Naive thymus-derived CD4-positive, alpha-beta T cell (primary cell): ENCODE measurements at regions not wholly inside any gene's neighbourhood (a gene's known extent, or its start where the extent isn't known, plus 50 kb on each side); places are given as distances from the start of the nearest gene placed in this dataset.
A peak's percentile ranks its signal among the peaks of the same experiment; 100 is the strongest.

Source experiments
- ATAC-seq: fragments of 150-1000 bp; cut with Tn5 transposase; 2 replicates; pipeline ENCODE4 v1.10.0; 2021; ENCODE audit warnings: mild to moderate bottlenecking, moderate library complexity
- CTCF ChIA-PET: fragments of 350-600 bp; sonication (Branson Sonifier 250); formaldehyde crosslinking; loops from one replicate; lab custom pipeline; 2021; ENCODE audit warnings: antibody characterized with exemption; lab: Charles Lee
- POLR2A ChIA-PET: fragments of 350-600 bp; sonication (Branson Sonifier 250); formaldehyde crosslinking; loops from one replicate; lab custom pipeline; 2021; ENCODE audit warnings: antibody characterized with exemption, inconsistent platforms; lab: Charles Lee
- DNase-seq, 9 donors: peaks; one replicate each; pipeline versions ENCODE4 v3.0.0 to v3.0.0-alpha.2; 2020 to 2022; ENCODE audit warnings: mixed read lengths in 1 of 9
- H3K27ac ChIP-seq: one replicate; pipeline ENCODE4 v1.7.0; 2013; ENCODE audit warnings: mild to moderate bottlenecking, low read depth, low read length, moderate library complexity
- H3K27me3 ChIP-seq, 2 donors: one replicate each; pipeline ENCODE4 v1.7.0; 2013; ENCODE audit warnings: low read length in 2 of 2, mild to moderate bottlenecking in 2 of 2, moderate library complexity in 2 of 2; ENCODE audit not compliant: control insufficient read depth in 2 of 2, insufficient read depth in 2 of 2
- H3K36me3 ChIP-seq, 3 experiments: 1 replicate in 2 of 3; 2 replicates in 1 of 3; pipeline ENCODE4 v1.7.0; 2013; ENCODE audit warnings: low read length in 3 of 3, mild to moderate bottlenecking in 3 of 3, moderate library complexity in 1 of 3; ENCODE audit not compliant: insufficient read depth in 3 of 3, control insufficient read depth in 2 of 3
- H3K4me1 ChIP-seq, 2 donors: one replicate each; pipeline ENCODE4 v1.7.0; 2013; ENCODE audit warnings: low read length in 2 of 2, mild to moderate bottlenecking in 2 of 2, moderate library complexity in 1 of 2; ENCODE audit not compliant: control insufficient read depth in 2 of 2, insufficient read depth in 2 of 2
- H3K4me3 ChIP-seq: 2 replicates; pipeline ENCODE4 v1.7.0; 2013; ENCODE audit warnings: mild to moderate bottlenecking, low read length
- H3K9me3 ChIP-seq, 3 experiments: 1 replicate in 2 of 3; 2 replicates in 1 of 3; pipeline ENCODE4 v1.7.0; 2013; ENCODE audit warnings: low read length in 3 of 3; ENCODE audit not compliant: control insufficient read depth in 2 of 3
- H3K27ac Mint-ChIP-seq, 9 donors: one replicate each; pipeline ENCODE4 v1.8.0; 2020 to 2022; ENCODE audit warnings: mixed read lengths in 9 of 9, mild to moderate bottlenecking in 8 of 9, moderate library complexity in 5 of 9, inconsistent platforms in 2 of 9
- H3K27me3 Mint-ChIP-seq, 5 donors: one replicate each; pipeline ENCODE4 v1.8.0; 2021 to 2022; ENCODE audit warnings: mixed read lengths in 5 of 5, mild to moderate bottlenecking in 1 of 5
- H3K36me3 Mint-ChIP-seq, 5 donors: one replicate each; pipeline ENCODE4 v1.8.0; 2020 to 2022; ENCODE audit warnings: mixed read lengths in 5 of 5, mild to moderate bottlenecking in 3 of 5, inconsistent platforms in 1 of 5
- H3K4me1 Mint-ChIP-seq, 7 donors: one replicate each; pipeline ENCODE4 v1.8.0; 2020 to 2022; ENCODE audit warnings: mixed read lengths in 7 of 7, mild to moderate bottlenecking in 3 of 7, inconsistent platforms in 1 of 7
- H3K4me3 Mint-ChIP-seq, 10 donors: one replicate each; pipeline ENCODE4 v1.8.0; 2020 to 2022; ENCODE audit warnings: mild to moderate bottlenecking in 10 of 10, mixed read lengths in 10 of 10, moderate library complexity in 6 of 10, inconsistent platforms in 2 of 10
- H3K9me3 Mint-ChIP-seq, 11 donors: one replicate each; pipeline ENCODE4 v1.8.0; 2020 to 2022; ENCODE audit warnings: mixed read lengths in 11 of 11, mild to moderate bottlenecking in 4 of 11, inconsistent platforms in 1 of 11, moderate library complexity in 1 of 11
- intact Hi-C, 2 donors: fragments of 100-400 bp; cut with micrococcal nuclease; formaldehyde crosslinking; loops; one replicate each; pipeline ENCODE4 v1.15.1; 2023

- H3K36me3 ChIP-seq: no peaks in the 10 kb centered on the region
- no peaks in the 10 kb centered on the region for H3K4me1 Mint-ChIP-seq
- no peak for ATAC-seq
- no peak overlapping the region for H3K4me3 Mint-ChIP-seq
- H3K27ac ChIP-seq: no peak overlapping the region
- H3K4me1 ChIP-seq: no peaks in the 10 kb centered on the region
- no peak overlapping the region for H3K4me3 ChIP-seq
- no peaks in the 10 kb centered on the region for H3K9me3 ChIP-seq
- peaks cover 0 to 11% (median 2%) of the 10 kb centered on the region in 11 donors for H3K9me3 Mint-ChIP-seq
- no peaks in the 10 kb centered on the region for H3K27me3 Mint-ChIP-seq
- no peaks in the 10 kb centered on the region for H3K36me3 Mint-ChIP-seq
- H3K27ac Mint-ChIP-seq: no peak overlapping the region
- POLR2A ChIA-PET: no interaction called here
- H3K27me3 ChIP-seq: no peaks in the 10 kb centered on the region
- no peak for DNase-seq
- intact Hi-C loops: no loop called here
- CTCF ChIA-PET: no interaction called here
Observed at GRCh38 chr4:126354784-126355183, 1040.0 kb downstream of the FAT4 start.

DNA sequence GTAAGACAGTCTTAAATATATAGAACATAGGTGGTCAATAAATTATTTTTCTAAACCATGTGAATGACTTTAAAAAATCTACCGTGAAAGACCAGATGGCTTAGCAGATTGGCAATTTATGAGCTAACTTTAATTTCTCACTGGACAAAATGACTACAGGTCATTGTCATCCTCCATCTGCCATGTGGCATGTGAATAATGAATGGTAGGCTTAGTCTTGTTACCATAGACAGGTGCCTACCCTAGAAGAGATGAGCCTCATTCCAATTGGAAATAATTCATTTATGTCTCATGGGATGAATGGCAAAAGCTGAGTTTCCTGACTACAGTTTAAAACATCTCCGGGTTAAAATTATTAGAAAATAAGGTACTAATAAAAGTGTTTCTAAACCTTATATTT is 1043.3 kb downstream of the FAT4 start:
- no peaks in the 10 kb centered on the region for H3K4me1 Mint-ChIP-seq
- Histone ChIP-seq H3K27me3 (no peaks in the 10 kb centered on the region), H3K36me3 (no peaks in the 10 kb centered on the region), H3K9me3 (no peaks in the 10 kb centered on the region), H3K27ac (no peak overlapping the region), H3K4me1 (no peaks in the 10 kb centered on the region), H3K4me3 (no peak overlapping the region)
- no peaks in the 10 kb centered on the region for H3K36me3 Mint-ChIP-seq
- DNase-seq (no peak), ATAC-seq (no peak)
- intact Hi-C loops: no loop called here
- CTCF ChIA-PET: no interaction called here
- H3K4me3 Mint-ChIP-seq: no peak overlapping the region
- POLR2A ChIA-PET: no interaction called here
- H3K27ac Mint-ChIP-seq: no peak overlapping the region
- H3K9me3 Mint-ChIP-seq: peaks cover 0 to 7% (median 0%) of the 10 kb centered on the region in 11 donors
- no peaks in the 10 kb centered on the region for H3K27me3 Mint-ChIP-seq

GRCh38 chr4:126361287-126361686 is 1046.5 kb downstream of the FAT4 start:
- no peaks in the 10 kb centered on the region for H3K27me3 Mint-ChIP-seq
- H3K4me3 Mint-ChIP-seq: no peak overlapping the region
- ChIA-PET CTCF (no interaction called here), POLR2A (no interaction called here)
- ATAC-seq (no peak), DNase-seq (no peak)
- Histone ChIP-seq H3K27ac (no peak overlapping the region), H3K4me1 (no peaks in the 10 kb centered on the region), H3K9me3 (no peaks in the 10 kb centered on the region), H3K36me3 (no peaks in the 10 kb centered on the region), H3K4me3 (no peak overlapping the region), H3K27me3 (no peaks in the 10 kb centered on the region)
- peak overlapping the region in 1 of 9 donors; percentile 71 for H3K27ac Mint-ChIP-seq
- no peaks in the 10 kb centered on the region for H3K4me1 Mint-ChIP-seq
- peaks cover 0 to 12% (median 4%) of the 10 kb centered on the region in 11 donors for H3K9me3 Mint-ChIP-seq
- no peaks in the 10 kb centered on the region for H3K36me3 Mint-ChIP-seq
- intact Hi-C loops: no loop called here

- Histone ChIP-seq H3K4me3 (no peak overlapping the region), H3K27me3 (no peaks in the 10 kb centered on the region), H3K27ac (no peak overlapping the region), H3K4me1 (no peaks in the 10 kb centered on the region), H3K36me3 (no peaks in the 10 kb centered on the region), H3K9me3 (no peaks in the 10 kb centered on the region)
- intact Hi-C loops: no loop called here
- Mint-ChIP-seq H3K27ac (no peak overlapping the region), H3K36me3 (no peaks in the 10 kb centered on the region), H3K9me3 (peaks cover 0 to 12% (median 5%) of the 10 kb centered on the region in 11 donors), H3K4me1 (no peaks in the 10 kb centered on the region), H3K4me3 (no peak overlapping the region), H3K27me3 (no peaks in the 10 kb centered on the region)
- DNase-seq: no peak
- no peak for ATAC-seq
- ChIA-PET POLR2A (no interaction called here), CTCF (no interaction called here)
Observed at GRCh38 chr4:126364311-126364911, 1049.7 kb downstream of the FAT4 start.

GRCh38 chr4:126369076-126369475 is 1054.3 kb downstream of the FAT4 start:
- Mint-ChIP-seq H3K36me3 (no peaks in the 10 kb centered on the region), H3K4me3 (no peak overlapping the region), H3K27ac (no peak overlapping the region), H3K9me3 (peaks cover 0 to 22% (median 5%) of the 10 kb centered on the region in 11 donors), H3K4me1 (no peaks in the 10 kb centered on the region), H3K27me3 (no peaks in the 10 kb centered on the region)
- DNase-seq: no peak
- intact Hi-C loops: no loop called here
- Histone ChIP-seq H3K4me3 (no peak overlapping the region), H3K27ac (no peak overlapping the region), H3K27me3 (no peaks in the 10 kb centered on the region), H3K4me1 (no peaks in the 10 kb centered on the region), H3K36me3 (no peaks in the 10 kb centered on the region), H3K9me3 (no peaks in the 10 kb centered on the region)
- ATAC-seq: no peak
- ChIA-PET CTCF (no interaction called here), POLR2A (no interaction called here)

DNA sequence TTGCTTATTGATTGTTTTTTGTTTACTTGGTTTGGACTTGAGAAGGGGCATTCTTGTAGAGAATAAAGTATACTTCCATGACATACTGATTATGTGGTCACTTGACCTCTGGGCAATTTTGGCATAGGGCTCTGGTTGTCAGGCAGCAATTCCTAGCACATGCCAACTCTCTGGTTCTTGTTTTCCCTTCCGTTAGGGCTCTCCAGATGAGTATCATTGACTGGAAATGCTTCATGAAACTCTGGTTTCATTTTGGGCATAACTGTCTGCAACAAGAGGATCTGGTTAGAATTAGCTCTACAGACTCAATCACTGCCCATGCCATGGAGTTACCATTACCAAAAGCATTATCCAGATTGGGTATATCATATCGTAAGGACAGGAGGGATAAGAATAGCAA is 1057.9 kb downstream of the FAT4 start:
- no peaks in the 10 kb centered on the region for H3K27me3 ChIP-seq
- no peak overlapping the region for H3K27ac Mint-ChIP-seq
- DNase-seq: no peak
- no peak for ATAC-seq
- no peaks in the 10 kb centered on the region for H3K36me3 Mint-ChIP-seq
- H3K4me1 Mint-ChIP-seq: no peaks in the 10 kb centered on the region
- no peak overlapping the region for H3K27ac ChIP-seq
- no peaks in the 10 kb centered on the region for H3K27me3 Mint-ChIP-seq
- ChIA-PET POLR2A (no interaction called here), CTCF (no interaction called here)
- no peaks in the 10 kb centered on the region for H3K36me3 ChIP-seq
- H3K4me3 ChIP-seq: no peak overlapping the region
- peaks cover 0 to 20% (median 4%) of the 10 kb centered on the region in 11 donors for H3K9me3 Mint-ChIP-seq
- no peaks in the 10 kb centered on the region for H3K9me3 ChIP-seq
- no peak overlapping the region for H3K4me3 Mint-ChIP-seq
- intact Hi-C loops: no loop called here
- H3K4me1 ChIP-seq: no peaks in the 10 kb centered on the region

DNA sequence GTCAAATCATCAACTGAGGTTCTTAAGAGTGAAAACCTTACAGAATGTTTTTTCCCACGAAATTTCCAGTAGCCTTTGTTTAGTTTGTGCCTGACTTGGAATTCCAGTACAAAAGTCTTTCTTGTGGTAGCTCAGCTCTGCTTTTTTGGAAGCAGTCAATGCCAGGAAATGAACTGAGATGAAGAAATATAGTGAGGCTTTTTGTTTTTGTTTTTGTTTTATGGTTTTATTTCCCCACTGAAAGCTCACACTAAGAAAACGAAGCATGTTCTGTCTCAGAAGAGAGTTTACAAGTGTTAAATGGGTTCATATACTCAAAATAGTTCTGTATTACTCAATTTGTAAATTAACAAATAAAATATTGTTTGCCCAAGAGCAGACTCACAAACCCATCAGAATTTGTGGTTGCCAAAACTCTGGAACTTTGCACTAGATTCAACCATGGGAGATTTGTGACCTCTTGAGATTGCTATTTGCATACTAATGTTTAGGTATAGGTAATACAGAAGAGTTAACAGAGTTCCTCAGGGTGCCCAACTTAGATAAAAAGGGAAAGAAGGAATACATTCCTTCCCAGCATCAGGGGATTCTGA is 1060.8 kb downstream of the FAT4 start:
- ATAC-seq (no peak), DNase-seq (no peak)
- intact Hi-C loops: no loop called here
- H3K4me1 Mint-ChIP-seq: no peaks in the 10 kb centered on the region
- ChIA-PET CTCF (no interaction called here), POLR2A (no interaction called here)
- H3K4me3 Mint-ChIP-seq: no peak overlapping the region
- H3K27me3 ChIP-seq: no peaks in the 10 kb centered on the region
- no peaks in the 10 kb centered on the region for H3K4me1 ChIP-seq
- no peaks in the 10 kb centered on the region for H3K36me3 ChIP-seq
- no peaks in the 10 kb centered on the region for H3K9me3 ChIP-seq
- H3K27me3 Mint-ChIP-seq: no peaks in the 10 kb centered on the region
- H3K27ac Mint-ChIP-seq: no peak overlapping the region
- peaks cover 0 to 20% (median 4%) of the 10 kb centered on the region in 11 donors for H3K9me3 Mint-ChIP-seq
- H3K4me3 ChIP-seq: no peak overlapping the region
- H3K36me3 Mint-ChIP-seq: no peaks in the 10 kb centered on the region
- no peak overlapping the region for H3K27ac ChIP-seq
